GM23338 (cell line): ENCODE measurements at regions not wholly inside any gene's neighbourhood (a gene's known extent, or its start where the extent isn't known, plus 50 kb on each side); places are given as distances from the start of the nearest gene placed in this dataset.

Experiments used
- ATAC-seq: fragments of 200-7000 bp; cut with Tn5 transposase; 3 replicates; pipeline ENCODE4 v1.9.1; 2020
- DNase-seq: peaks from one replicate; pipeline ENCODE4 v3.0.0-alpha.2; 2015; ENCODE audit warnings: low spot score
- H2AFZ ChIP-seq: fragments of 200-600 bp; sonication (generic); 2 replicates; pipeline ENCODE4 v1.8.0; 2016; ENCODE audit warnings: antibody characterized with exemption, mild to moderate bottlenecking, moderate library complexity
- H3F3A ChIP-seq: fragments of 200-600 bp; sonication (generic); replicated peaks from 2 replicates; pipeline ENCODE4 v1.8.0; 2017; ENCODE audit warnings: antibody characterized with exemption, mixed run types, low read depth
- H3K27ac ChIP-seq: fragments of 200-600 bp; sonication (generic); 2 replicates; pipeline ENCODE4 v1.6.1; 2016; ENCODE audit warnings: low read depth
- H3K27me3 ChIP-seq: fragments of 200-600 bp; sonication (generic); 2 replicates; pipeline ENCODE4 v1.8.0; 2016; ENCODE audit warnings: mild to moderate bottlenecking, mixed run types, moderate library complexity; ENCODE audit not compliant: insufficient read depth
- H3K36me3 ChIP-seq: fragments of 200-600 bp; sonication (generic); 2 replicates; pipeline ENCODE4 v1.8.0; 2016; ENCODE audit warnings: mild to moderate bottlenecking; ENCODE audit not compliant: insufficient read depth
- H3K4me1 ChIP-seq: fragments of 200-600 bp; sonication (generic); 2 replicates; pipeline ENCODE4 v1.8.0; 2016; ENCODE audit warnings: mild to moderate bottlenecking, moderate library complexity; ENCODE audit not compliant: insufficient read depth
- H3K4me2 ChIP-seq: fragments of 200-600 bp; sonication (generic); 2 replicates; pipeline ENCODE4 v1.7.1; 2017; ENCODE audit warnings: mixed run types
- H3K4me3 ChIP-seq: fragments of 200-600 bp; sonication (generic); 2 replicates; pipeline ENCODE4 v1.6.1; 2016; ENCODE audit warnings: mixed run types
- H3K79me2 ChIP-seq: fragments of 200-600 bp; sonication (generic); replicated peaks from 2 replicates; pipeline ENCODE4 v1.8.0; 2017; ENCODE audit warnings: mild to moderate bottlenecking; ENCODE audit not compliant: insufficient read depth
- H3K9me2 ChIP-seq: fragments of 200-600 bp; sonication (generic); 2 replicates; pipeline ENCODE4 v1.8.0; 2017; ENCODE audit not compliant: insufficient read depth
- H4K20me1 ChIP-seq: fragments of 200-600 bp; sonication (generic); replicated peaks from 2 replicates; pipeline ENCODE4 v1.8.0; 2017; ENCODE audit warnings: mild to moderate bottlenecking; ENCODE audit not compliant: insufficient read depth
- H3K27ac Mint-ChIP-seq: 2 replicates; pipeline ENCODE4 v1.8.0; 2020; ENCODE audit warnings: inconsistent platforms, mild to moderate bottlenecking, moderate library complexity, mixed read lengths
- H3K27me3 Mint-ChIP-seq: 3 replicates; pipeline ENCODE4 v1.8.0; 2022; ENCODE audit warnings: low read depth, mild to moderate bottlenecking, moderate library complexity, mixed read lengths, inconsistent platforms; ENCODE audit not compliant: insufficient read depth, poor library complexity
- H3K36me3 Mint-ChIP-seq: 3 replicates; pipeline ENCODE4 v1.8.0; 2021; ENCODE audit warnings: low read depth, mild to moderate bottlenecking, inconsistent platforms, moderate library complexity, mixed read lengths
- H3K4me1 Mint-ChIP-seq: 3 replicates; pipeline ENCODE4 v1.8.0; 2020; ENCODE audit warnings: mild to moderate bottlenecking, inconsistent platforms, mixed read lengths
- H3K4me3 Mint-ChIP-seq: 3 replicates; pipeline ENCODE4 v1.8.0; 2021; ENCODE audit warnings: moderate library complexity, mild to moderate bottlenecking, inconsistent platforms, mixed read lengths
- H3K9me3 Mint-ChIP-seq: 3 replicates; pipeline ENCODE4 v1.8.0; 2020; ENCODE audit warnings: moderate library complexity, mild to moderate bottlenecking, inconsistent platforms, mixed read lengths
- CREB1 ChIP-seq: fragments of 250-450 bp; sonication (Bioruptor Pico); IDR thresholded peaks from 2 replicates; pipeline ENCODE4 v1.5.0; 2020; ENCODE audit warnings: low read depth, mild to moderate bottlenecking, moderate library complexity
- CTCF ChIP-seq, 2 experiments: fragments of 200-600 bp in 1 of 2; sonication (generic) in 1 of 2; conservative IDR thresholded peaks; 2 replicates each; pipeline versions ENCODE4 v1.5.1 to v1.6.1; 2016 to 2017; ENCODE audit warnings: antibody characterized with exemption in 2 of 2, low read depth in 2 of 2, mild to moderate bottlenecking in 2 of 2, moderate library complexity in 1 of 2
- ETS1 ChIP-seq: IDR thresholded peaks from 2 replicates; pipeline ENCODE4 v1.6.1; 2016; ENCODE audit warnings: antibody characterized with exemption
- EZH2 ChIP-seq: fragments of 200-600 bp; sonication (generic); IDR thresholded peaks from one replicate; pipeline ENCODE4 v1.8.0; 2017; ENCODE audit warnings: antibody characterized with exemption, mild to moderate bottlenecking, low read depth; ENCODE audit not compliant: unreplicated experiment
- EZH2phosphoT487 ChIP-seq: fragments of 200-600 bp; sonication (generic); IDR thresholded peaks from one replicate; pipeline ENCODE4 v1.8.1; 2018; ENCODE audit warnings: antibody characterized with exemption; ENCODE audit not compliant: unreplicated experiment
- JUNB ChIP-seq: IDR thresholded peaks from one replicate; pipeline ENCODE4 v1.6.1; 2016; ENCODE audit warnings: antibody characterized with exemption; ENCODE audit not compliant: unreplicated experiment
- NANOG ChIP-seq: IDR thresholded peaks from 2 replicates; pipeline ENCODE4 v1.6.1; 2016; ENCODE audit warnings: antibody characterized with exemption, borderline replicate concordance
- POLR2AphosphoS5 ChIP-seq: IDR thresholded peaks from 2 replicates; pipeline ENCODE4 v1.6.1; 2016; ENCODE audit warnings: antibody characterized with exemption, low read depth
- REST ChIP-seq: IDR thresholded peaks from one replicate; pipeline ENCODE4 v1.6.1; 2018; ENCODE audit warnings: antibody characterized with exemption; ENCODE audit not compliant: unreplicated experiment
- STAT1 ChIP-seq: IDR thresholded peaks from one replicate; pipeline ENCODE4 v1.6.1; 2016; ENCODE audit warnings: antibody characterized with exemption; ENCODE audit not compliant: unreplicated experiment
- ZNF114 ChIP-seq: fragments of 250-450 bp; sonication (Bioruptor Pico); IDR thresholded peaks from 2 replicates; pipeline ENCODE4 v1.5.0; 2020; ENCODE audit warnings: mild to moderate bottlenecking, moderate library complexity
- ZNF331 ChIP-seq: fragments of 250-450 bp; sonication (Bioruptor Pico); IDR thresholded peaks from 2 replicates; pipeline ENCODE4 v1.5.0; 2020; ENCODE audit warnings: low read depth, mild to moderate bottlenecking, moderate library complexity
- ZNF462 ChIP-seq: fragments of 250-450 bp; sonication (Bioruptor Pico); IDR thresholded peaks from 2 replicates; pipeline ENCODE4 v1.5.0; 2020; ENCODE audit warnings: mild to moderate bottlenecking, moderate library complexity

GRCh38 chr12:19038209-19038608, 91.3 kb upstream of the PLEKHA5 start:
- TF ChIP-seq ETS1 (no peak), STAT1 (no peak), ZNF331 (CRISPR knock-in tag) (no peak), JUNB (no peak), ZNF114 (no peak), CTCF (conservative IDR thresholded peaks at IDR 0.05; ENCODE audit: low read depth in 2 of 2) (no peak), ZNF462 (CRISPR knock-in tag) (no peak), EZH2phosphoT487 (no peak), NANOG (no peak), CREB1 (CRISPR knock-in tag) (no peak), POLR2AphosphoS5 (no peak), EZH2 (no peak), REST (no peak)
- no peak overlapping the region for H3K4me3 Mint-ChIP-seq
- H3K36me3 ChIP-seq: no peaks in the 10 kb centered on the region
- no peak overlapping the region for H3K4me2 ChIP-seq
- no peaks in the 10 kb centered on the region for H3F3A ChIP-seq
- DNase-seq (no peak), ATAC-seq (no peak)
- no peak overlapping the region for H3K4me3 ChIP-seq
- no peaks in the 10 kb centered on the region for H4K20me1 ChIP-seq
- H3K36me3 Mint-ChIP-seq: peaks cover 13% of the 10 kb centered on the region
- H3K4me1 Mint-ChIP-seq: 0 out of 3 replicates have a peak, but pooled peaks cover 3% of the 10 kb centered on the region
- H3K27ac ChIP-seq: no peak overlapping the region
- no peaks in the 10 kb centered on the region for H3K27me3 Mint-ChIP-seq
- H3K27ac Mint-ChIP-seq: no peak overlapping the region; the same call in 1 of the 2 replicates
- no peaks in the 10 kb centered on the region for H3K79me2 ChIP-seq
- peaks cover 13% of the 10 kb centered on the region; the same call in 1 of the 2 replicates for H3K4me1 ChIP-seq
- H3K9me3 Mint-ChIP-seq: peaks cover 14% of the 10 kb centered on the region
- peaks cover 10% of the 10 kb centered on the region; the same call in 1 of the 2 replicates for H3K9me2 ChIP-seq
- peak overlapping the region; percentile 56; the same call in 1 of the 2 replicates for H2AFZ ChIP-seq
- H3K27me3 ChIP-seq: no peaks in the 10 kb centered on the region
